DND-41 (cell line): ENCODE measurements at regions not wholly inside any gene's neighbourhood (a gene's known extent, or its start where the extent isn't known, plus 50 kb on each side); places are given as distances from the start of the nearest gene placed in this dataset.

Experiments
- CTCF ChIP-seq: IDR thresholded peaks from 2 replicates; pipeline ENCODE4 v1.5.1; 2012; ENCODE audit warnings: borderline replicate concordance, low read length, moderate library complexity, mild to moderate bottlenecking; ENCODE audit not compliant: poor library complexity, severe bottlenecking; ENCODE audit errors: extremely low read depth
- EZH2 ChIP-seq: IDR thresholded peaks from 3 replicates; pipeline ENCODE4 v1.6.1; 2012; ENCODE audit warnings: borderline replicate concordance, low read depth, mild to moderate bottlenecking, moderate library complexity, low read length, inconsistent platforms; ENCODE audit not compliant: severe bottlenecking

DNA sequence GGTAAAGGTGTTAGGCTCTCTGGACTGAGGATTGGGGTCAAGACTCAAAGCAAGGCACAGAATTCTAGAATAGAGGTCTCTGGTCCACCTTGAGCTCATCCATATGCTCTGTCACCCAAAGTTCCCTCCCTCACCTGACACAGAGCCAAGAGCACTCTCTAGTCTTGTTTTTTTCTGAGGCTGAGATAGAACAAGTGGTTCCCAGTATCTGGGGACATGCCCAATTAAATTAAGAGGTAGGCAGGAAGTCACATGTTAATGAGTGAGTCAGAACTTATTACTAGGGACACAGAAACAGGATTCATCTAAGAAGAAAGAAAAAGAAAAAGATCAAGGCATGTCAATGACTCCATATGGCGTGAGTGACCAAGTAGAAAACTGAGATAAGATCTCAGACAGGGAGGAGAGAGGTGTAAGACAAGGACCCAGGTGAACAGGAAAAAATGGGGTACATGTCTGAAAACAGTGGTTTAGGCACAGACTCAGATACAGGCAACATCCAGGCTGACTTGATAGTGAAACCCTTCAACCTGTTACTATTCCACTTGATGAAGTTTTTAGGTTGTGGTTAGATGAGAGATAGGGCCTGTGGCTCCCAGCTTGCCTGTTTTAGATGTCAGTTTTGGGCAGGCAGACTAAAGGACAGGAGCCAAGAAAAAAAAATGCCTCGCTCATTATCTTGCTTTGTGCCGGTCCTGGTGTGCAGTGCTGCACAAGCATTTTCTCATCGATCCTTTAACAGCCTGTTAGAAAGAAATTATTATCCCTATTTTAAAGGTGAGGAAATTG, 609.9 kb downstream of the CCSER2 start:
- TF ChIP-seq CTCF (no peak), EZH2 (no peak)
